Mucosa of descending colon (tissue), 3 donors: ENCODE measurements at regions not wholly inside any gene's neighbourhood (a gene's known extent, or its start where the extent isn't known, plus 50 kb on each side); places are given as distances from the start of the nearest gene placed in this dataset.

Experiments
- ATAC-seq: fragments of 200-7000 bp; cut with Tn5 transposase; one replicate; pipeline ENCODE4 v1.9.1; 2020; ENCODE audit warnings: mild to moderate bottlenecking, moderate library complexity
- DNase-seq, 3 donors: peaks; one replicate each; pipeline ENCODE4 v3.0.0-alpha.2; 2020
- H3K36me3 ChIP-seq: fragments of 200-600 bp; one replicate; pipeline ENCODE4 v1.8.0; 2021; ENCODE audit warnings: low read depth, mild to moderate bottlenecking
- H3K4me1 ChIP-seq: fragments of 200-600 bp; one replicate; pipeline ENCODE4 v1.8.0; 2021; ENCODE audit warnings: low read depth, mild to moderate bottlenecking
- H3K4me3 ChIP-seq: fragments of 200-600 bp; one replicate; pipeline ENCODE4 v1.8.0; 2021; ENCODE audit warnings: mild to moderate bottlenecking
- H3K9me3 ChIP-seq: fragments of 200-600 bp; one replicate; pipeline ENCODE4 v1.8.0; 2021; ENCODE audit warnings: mild to moderate bottlenecking
- intact Hi-C, 2 donors: fragments of 100-400 bp; cut with DNase I in 1 of 2; cut with micrococcal nuclease in 1 of 2; formaldehyde crosslinking; loops; one replicate each; pipeline versions ENCODE4 v1.11.0 to v1.11.1; 2022; cut with DNase I, micrococcal nuclease
- TF ChIP-seq, protein P1 (sequence below): fragments of 200-600 bp; IDR thresholded peaks from one replicate; pipeline ENCODE4 v1.8.0; 2022; ENCODE audit warnings: antibody characterized with exemption, mild to moderate bottlenecking
- donor health status: DM: no; HTN: no; CAD: no; lungs with moderate emphysema.
- donor health status: DM: no; HTN: no; CAD: no.
- donor health status: DM: no; HTN: yes; CAD: no.

DNA sequence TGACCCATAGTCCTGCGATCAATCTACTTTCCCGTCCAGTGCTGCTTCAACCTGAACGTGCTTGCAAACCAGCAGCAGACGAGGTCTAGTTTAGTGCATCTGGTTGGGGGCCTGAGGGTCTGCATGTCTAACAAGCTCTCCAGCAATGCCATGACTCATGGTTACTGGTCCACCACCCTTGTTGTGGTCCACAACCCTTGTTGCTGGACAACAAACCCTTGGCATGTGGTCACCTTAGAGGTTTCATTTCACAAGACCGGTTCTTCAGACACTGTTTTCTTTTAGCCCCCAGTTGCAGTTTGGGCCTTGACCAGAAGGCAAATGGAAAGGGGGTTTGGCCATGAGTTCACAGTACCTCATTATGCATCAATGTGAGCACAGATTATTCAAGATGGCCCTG lies 424.8 kb downstream of the QKI start:
- ATAC-seq (no peak), DNase-seq (no peak)
- Histone ChIP-seq H3K9me3 (peaks cover 25% of the 10 kb centered on the region), H3K4me3 (no peak overlapping the region), H3K4me1 (no peaks in the 10 kb centered on the region), H3K36me3 (no peaks in the 10 kb centered on the region)
- intact Hi-C loops: no loop called here
- TF ChIP-seq, protein P1, sequence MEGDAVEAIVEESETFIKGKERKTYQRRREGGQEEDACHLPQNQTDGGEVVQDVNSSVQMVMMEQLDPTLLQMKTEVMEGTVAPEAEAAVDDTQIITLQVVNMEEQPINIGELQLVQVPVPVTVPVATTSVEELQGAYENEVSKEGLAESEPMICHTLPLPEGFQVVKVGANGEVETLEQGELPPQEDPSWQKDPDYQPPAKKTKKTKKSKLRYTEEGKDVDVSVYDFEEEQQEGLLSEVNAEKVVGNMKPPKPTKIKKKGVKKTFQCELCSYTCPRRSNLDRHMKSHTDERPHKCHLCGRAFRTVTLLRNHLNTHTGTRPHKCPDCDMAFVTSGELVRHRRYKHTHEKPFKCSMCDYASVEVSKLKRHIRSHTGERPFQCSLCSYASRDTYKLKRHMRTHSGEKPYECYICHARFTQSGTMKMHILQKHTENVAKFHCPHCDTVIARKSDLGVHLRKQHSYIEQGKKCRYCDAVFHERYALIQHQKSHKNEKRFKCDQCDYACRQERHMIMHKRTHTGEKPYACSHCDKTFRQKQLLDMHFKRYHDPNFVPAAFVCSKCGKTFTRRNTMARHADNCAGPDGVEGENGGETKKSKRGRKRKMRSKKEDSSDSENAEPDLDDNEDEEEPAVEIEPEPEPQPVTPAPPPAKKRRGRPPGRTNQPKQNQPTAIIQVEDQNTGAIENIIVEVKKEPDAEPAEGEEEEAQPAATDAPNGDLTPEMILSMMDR: no peak

DNA sequence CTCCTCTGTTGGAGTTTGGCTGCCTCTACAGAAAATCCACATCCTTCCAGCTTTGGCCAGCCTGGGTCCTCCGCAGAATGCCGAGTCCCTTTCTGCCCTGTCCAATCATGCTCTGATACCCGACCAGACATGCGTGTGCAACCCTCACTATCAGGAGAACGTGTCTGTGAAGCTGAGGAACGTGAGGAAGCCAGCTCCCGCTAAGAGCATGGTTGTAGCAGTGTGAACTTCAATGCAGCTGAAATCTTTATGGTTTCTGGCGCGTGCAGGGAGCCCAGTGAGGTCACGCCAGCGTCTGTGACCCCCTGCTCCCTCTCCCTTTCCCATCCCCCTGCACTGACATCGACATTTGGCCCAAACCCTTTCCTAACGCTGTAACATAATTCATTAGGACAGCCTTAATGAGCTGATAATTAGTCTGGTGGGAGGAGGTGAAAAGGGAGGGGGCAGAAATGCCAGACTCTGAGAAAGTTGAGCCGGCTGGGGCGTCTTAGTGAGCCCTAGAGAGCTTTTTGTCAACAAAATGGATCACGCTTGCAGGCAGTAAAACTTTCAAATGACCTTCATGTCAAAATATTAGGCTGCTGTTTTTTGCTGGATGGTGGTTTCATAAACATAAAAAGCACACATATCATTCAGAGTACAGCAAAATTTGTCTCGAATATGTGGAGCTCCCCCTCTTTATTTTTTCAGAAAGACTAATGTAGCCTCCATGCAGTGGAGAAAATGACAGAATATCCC lies 423.3 kb downstream of the QKI start:
- DNase-seq: no peak
- Histone ChIP-seq H3K4me3 (no peak overlapping the region), H3K4me1 (no peaks in the 10 kb centered on the region), H3K36me3 (no peaks in the 10 kb centered on the region), H3K9me3 (peaks cover 30% of the 10 kb centered on the region)
- TF ChIP-seq, protein P1: no peak
- no peak for ATAC-seq
- intact Hi-C loops: no loop called here

GRCh38 chr6:163836876-163837690 lies 422.6 kb downstream of the QKI start:
- intact Hi-C loops: no loop called here
- Histone ChIP-seq H3K9me3 (peaks cover 30% of the 10 kb centered on the region), H3K36me3 (no peaks in the 10 kb centered on the region), H3K4me3 (no peak overlapping the region), H3K4me1 (no peaks in the 10 kb centered on the region)
- ATAC-seq (no peak), DNase-seq (no peak)
- TF ChIP-seq, protein P1: no peak

GRCh38 chr6:163835439-163836171 lies 421.1 kb downstream of the QKI start:
- DNase-seq (no peak), ATAC-seq (no peak)
- intact Hi-C loops: no loop called here
- Histone ChIP-seq H3K4me1 (no peaks in the 10 kb centered on the region), H3K4me3 (no peak overlapping the region), H3K9me3 (peaks cover 20% of the 10 kb centered on the region), H3K36me3 (no peaks in the 10 kb centered on the region)
- TF ChIP-seq, protein P1: no peak

GRCh38 chr6:163834226-163834970 lies 419.9 kb downstream of the QKI start:
- ATAC-seq: no peak
- Histone ChIP-seq H3K4me3 (no peak overlapping the region), H3K4me1 (no peaks in the 10 kb centered on the region), H3K9me3 (peaks cover 15% of the 10 kb centered on the region), H3K36me3 (no peaks in the 10 kb centered on the region)
- TF ChIP-seq, protein P1: no peak
- intact Hi-C loops: no loop called here
- no peak for DNase-seq
